GM19324 (cell line): ENCODE measurements at regions not wholly inside any gene's neighbourhood (a gene's known extent, or its start where the extent isn't known, plus 50 kb on each side); places are given as distances from the start of the nearest gene placed in this dataset.

ENCODE experiments used
- ATAC-seq: cut with Tn5 transposase; IDR thresholded peaks from one replicate; pipeline ENCODE4 v1.9.1; 2021; ENCODE audit warnings: mild to moderate bottlenecking, moderate library complexity; ENCODE audit not compliant: unreplicated experiment, low FRiP score

DNA sequence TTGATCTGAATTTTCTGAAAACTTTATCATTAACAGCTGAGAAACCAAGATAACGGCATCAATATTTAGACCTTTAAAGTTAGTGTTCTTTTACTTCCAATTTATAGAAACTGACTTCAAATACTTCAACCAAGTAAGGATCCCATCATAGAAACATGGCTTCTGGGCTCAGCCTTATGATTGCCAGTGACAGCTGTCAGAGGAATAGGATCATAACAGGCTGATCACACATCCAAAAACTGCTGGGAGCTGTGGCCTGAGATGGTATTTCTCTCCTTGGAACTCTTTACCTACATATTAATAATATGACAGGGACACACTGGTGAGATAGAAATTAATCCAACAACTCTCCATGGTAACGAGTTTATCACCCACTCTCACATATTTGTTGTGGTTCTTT lies 448.3 kb upstream of the NMUR2 start:
- ATAC-seq = no peak

DNA sequence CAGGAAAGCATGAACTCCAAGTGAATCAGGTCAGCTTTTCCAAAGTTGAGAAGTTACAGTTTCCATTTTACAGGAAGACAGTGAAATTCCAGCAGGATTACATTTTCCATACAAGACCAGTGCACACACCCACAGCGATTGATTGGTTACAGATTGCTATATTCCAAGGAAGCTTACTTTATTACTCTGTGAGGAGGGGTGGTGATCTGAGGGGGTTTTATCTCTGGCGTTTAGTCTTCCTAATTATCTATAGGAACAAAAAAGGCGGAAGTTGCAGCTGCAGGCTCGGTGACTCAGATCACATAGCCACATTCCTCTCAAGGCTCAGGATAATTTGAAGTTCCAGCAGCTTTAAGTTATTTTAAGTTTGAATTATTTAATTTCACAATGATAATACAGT lies 450.4 kb upstream of the NMUR2 start:
- no peak for ATAC-seq

DNA sequence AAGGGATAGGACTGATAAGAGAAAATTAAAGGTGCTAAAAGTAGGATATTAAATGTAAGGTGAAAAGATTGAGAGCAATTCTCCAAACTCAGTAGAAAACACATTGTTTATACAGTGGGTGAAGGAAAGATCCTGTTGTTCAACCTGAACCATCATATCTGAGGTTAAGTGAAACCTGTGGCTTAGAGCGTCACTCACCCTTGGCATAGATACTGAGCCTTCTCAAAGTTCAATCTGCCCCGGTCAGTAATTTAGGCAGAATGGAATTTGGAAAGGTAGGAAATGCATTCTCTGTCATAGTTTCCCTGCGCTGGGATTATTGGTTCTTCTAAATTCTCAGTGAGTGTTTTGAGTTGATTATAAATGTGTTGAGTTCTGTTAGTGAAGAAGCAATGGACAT lies 456.2 kb upstream of the NMUR2 start:
- ATAC-seq = no peak

DNA sequence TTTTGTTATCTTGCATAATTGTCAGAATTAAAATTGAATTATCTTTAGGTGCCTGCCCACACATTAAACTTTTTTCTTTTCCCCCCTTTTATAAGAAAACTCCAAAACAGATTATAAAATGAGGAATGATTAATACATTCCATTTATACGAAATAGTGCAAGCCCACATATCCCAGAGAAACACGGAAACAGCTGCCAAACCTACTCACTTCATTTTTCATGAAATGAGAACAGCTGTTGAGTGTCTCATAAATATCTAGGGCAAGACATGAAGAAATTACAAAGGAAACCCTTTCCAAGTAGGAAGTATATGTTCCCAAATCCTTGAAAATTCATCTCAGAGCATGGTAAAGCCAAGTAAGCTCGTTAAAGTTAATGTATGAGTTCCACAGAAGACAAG lies 459.4 kb upstream of the NMUR2 start:
- ATAC-seq = no peak

DNA sequence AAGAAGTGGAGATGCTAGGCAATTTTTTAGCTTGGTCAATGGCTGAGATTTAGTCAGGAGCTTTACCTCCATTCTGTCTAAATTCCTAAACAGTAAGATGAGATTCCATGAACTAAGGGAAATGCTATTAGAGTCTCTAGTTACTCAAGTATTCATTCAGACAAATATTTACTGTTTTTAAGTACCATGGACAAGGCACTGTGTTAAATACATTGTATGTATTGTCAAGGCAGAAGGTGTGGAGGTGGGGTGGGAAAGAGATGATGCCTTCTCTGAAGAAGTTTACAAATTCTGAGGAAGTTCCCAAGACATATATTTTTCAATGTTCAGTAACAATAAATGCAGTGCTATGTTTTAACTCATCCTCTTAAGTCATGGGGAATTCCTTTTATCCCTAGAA lies 459.9 kb upstream of the NMUR2 start:
- ATAC-seq = no peak

GRCh38 chr5:152869971-152870370 lies 464.9 kb upstream of the NMUR2 start:
- no peak for ATAC-seq

DNA sequence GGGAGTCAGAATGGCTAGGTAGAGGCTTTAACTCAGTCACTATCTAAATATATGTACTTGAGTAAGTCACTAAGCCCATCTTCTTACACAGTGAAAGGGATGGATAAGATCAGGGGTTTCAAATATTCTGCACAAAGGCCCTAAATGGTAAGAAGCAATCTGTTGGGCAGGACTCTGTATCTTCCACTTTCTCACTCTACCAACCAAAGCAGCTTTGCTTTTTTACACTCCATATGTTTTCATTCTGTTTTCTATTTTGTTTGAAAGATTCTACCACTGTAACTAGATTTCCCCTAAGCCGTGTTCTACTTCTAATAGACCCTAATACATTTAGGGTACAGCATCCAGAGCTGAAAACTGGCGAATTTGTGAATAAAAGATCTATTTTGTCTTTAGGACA lies 477.5 kb upstream of the NMUR2 start:
- no peak for ATAC-seq

- no peak for ATAC-seq
These were observed 478.1 kb upstream of the NMUR2 start for GRCh38 chr5:152883066-152883775.

- no peak for ATAC-seq
These were observed 478.9 kb upstream of the NMUR2 start for GRCh38 chr5:152884006-152884405.

DNA sequence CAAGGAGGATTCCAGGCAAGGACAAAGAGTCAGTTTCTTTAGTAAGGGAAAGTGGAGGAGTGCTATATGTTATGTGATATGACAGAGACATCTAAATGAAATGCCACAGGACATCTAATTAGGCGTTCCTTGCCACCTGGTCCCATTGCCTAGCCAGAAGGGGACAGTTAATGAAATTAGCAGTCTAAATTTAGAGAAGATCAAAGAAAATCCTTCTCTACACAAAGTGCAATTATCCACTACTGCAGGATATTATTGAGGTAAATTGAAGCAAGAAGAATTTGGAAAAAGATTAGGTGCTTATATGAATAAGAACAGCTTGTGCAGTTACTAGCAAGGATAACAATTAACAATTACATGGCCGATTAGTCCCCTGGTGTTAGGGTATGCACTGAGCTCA lies 495.3 kb upstream of the NMUR2 start:
- ATAC-seq = no peak

- no peak for ATAC-seq
These were observed 496.7 kb upstream of the NMUR2 start for GRCh38 chr5:152901754-152902153.

- no peak for ATAC-seq
These were observed 500.2 kb upstream of the NMUR2 start for GRCh38 chr5:152905286-152905685.

GRCh38 chr5:152907488-152908245 lies 502.6 kb upstream of the NMUR2 start:
- ATAC-seq = no peak

GRCh38 chr5:152912924-152913323 lies 507.8 kb upstream of the NMUR2 start:
- no peak for ATAC-seq

DNA sequence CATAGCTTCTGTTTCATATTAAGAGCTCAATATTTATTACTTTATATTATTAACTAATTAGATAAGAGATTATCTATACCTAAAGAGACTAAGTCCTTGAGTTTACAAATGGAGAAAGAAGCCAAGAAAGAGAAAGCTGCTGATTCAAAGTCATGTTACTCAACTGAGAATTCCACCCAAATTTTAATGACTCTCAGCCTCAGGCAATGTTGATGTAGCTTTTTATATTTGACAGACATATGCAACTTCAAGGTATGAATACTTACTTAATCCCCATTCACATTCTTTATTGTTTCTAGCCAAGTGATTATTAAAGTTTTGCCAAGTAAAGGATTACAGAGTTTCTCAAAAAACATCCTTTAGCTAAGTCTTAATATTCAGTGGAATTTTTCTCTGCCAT lies 527.5 kb upstream of the NMUR2 start:
- no peak for ATAC-seq

GRCh38 chr5:152933056-152933455 lies 528.0 kb upstream of the NMUR2 start:
- ATAC-seq = no peak

GRCh38 chr5:152938630-152939029 lies 533.6 kb upstream of the NMUR2 start:
- no peak for ATAC-seq

GRCh38 chr5:152942633-152943336 lies 537.7 kb upstream of the NMUR2 start:
- no peak for ATAC-seq

DNA sequence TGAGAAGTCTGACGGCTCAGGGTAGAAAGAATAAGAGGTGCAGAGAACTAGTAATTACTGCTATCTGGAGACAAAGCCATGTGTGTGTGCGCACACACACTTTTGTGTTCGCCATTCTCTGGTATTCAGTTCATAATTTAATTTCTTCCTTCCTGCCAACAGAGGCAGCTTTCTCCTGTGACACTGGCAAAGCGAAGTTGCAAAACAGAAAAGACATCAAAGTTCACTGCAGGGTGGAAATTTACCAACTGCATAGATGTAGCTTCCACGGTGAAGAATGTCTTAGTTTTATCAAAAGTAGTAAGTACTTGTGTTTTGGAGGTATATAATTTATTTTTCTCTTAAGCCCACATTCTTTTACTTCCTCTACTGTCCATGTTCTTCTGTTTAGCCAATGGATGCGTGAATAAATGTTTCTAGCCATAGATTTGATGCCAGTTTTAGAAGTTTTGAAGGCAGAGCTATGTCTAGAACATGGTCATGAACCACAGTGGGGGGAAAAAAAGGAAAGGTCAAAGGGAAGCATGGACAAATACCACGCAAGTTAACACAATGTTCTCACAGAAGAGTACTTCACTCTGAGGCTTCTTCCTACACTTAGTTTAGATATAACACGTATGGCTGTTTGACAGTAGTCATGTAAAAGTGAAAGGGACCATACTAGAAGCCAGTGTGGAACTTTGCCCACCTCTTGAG lies 536.5 kb upstream of the GRIA1 start:
- no peak for ATAC-seq

DNA sequence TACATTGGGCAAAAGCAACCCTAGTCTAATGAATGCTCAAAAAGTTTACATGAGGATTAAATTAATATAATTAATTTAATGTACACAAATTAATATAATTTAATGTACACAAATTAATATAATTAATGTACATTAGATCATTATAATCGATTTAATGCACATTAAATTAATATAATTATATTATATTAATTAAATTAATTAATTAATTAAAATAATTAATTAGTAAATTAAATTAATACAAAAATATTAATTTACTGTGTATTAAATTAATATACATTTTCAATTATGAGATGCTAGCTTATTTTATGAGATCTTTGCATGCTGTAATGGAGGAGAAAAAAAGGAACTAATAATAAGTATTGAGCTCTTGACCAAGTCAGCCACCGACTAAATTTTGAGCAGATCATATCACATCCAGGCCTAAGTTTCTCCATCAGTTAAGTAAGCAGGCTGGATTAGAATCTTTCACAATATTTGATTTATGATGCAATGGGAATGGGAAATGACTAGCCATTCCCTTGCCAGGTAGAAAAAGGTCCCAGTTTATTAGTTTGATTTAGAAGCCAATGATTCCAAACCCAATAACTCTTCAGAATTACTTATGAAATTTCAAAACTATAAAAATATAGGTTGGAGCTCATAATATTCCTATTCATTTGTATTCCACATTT lies 533.4 kb upstream of the GRIA1 start:
- ATAC-seq = no peak
